ENCODE measurements at regions not wholly inside any gene's neighbourhood (a gene's known extent, or its start where the extent isn't known, plus 50 kb on each side); places are given as distances from the start of the nearest gene placed in this dataset.

GRCh38 chr6:165081944-165082532 is 227.4 kb downstream of the C6orf118 start:
- Histone ChIP-seq H3K27me3 (no peaks in the 10 kb centered on the region), H3K4me1 (no peaks in the 10 kb centered on the region), H3K36me3 (no peaks in the 10 kb centered on the region), H3K4me3 (no peak overlapping the region), H3K27ac (no peak overlapping the region), H3K9me3 (no peaks in the 10 kb centered on the region)
- no peak for TF ChIP-seq EP300 (IDR thresholded peaks at IDR 0.05)
- no peak for TF ChIP-seq CTCF (IDR thresholded peaks at IDR 0.05)
- TF ChIP-seq POLR2AphosphoS5 (IDR thresholded peaks at IDR 0.05): no peak
- TF ChIP-seq POLR2A (IDR thresholded peaks at IDR 0.05): no peak
- ATAC-seq: no peak
- 57 to 64% methylated on average over 7 to 9 of the region's 9 CpGs for WGBS, 2 donors (ENCODE audit: low coverage in 1 of 2)

GRCh38 chr6:165077876-165078275 is 231.5 kb downstream of the C6orf118 start:
- Histone ChIP-seq H3K4me1 (no peaks in the 10 kb centered on the region), H3K27me3 (no peaks in the 10 kb centered on the region), H3K4me3 (no peak overlapping the region), H3K9me3 (no peaks in the 10 kb centered on the region), H3K36me3 (no peaks in the 10 kb centered on the region), H3K27ac (no peak overlapping the region)
- TF ChIP-seq EP300 (IDR thresholded peaks at IDR 0.05): no peak
- no peak for TF ChIP-seq CTCF (IDR thresholded peaks at IDR 0.05)
- TF ChIP-seq POLR2AphosphoS5 (IDR thresholded peaks at IDR 0.05): no peak
- no peak for TF ChIP-seq POLR2A (IDR thresholded peaks at IDR 0.05)
- WGBS, 2 donors (ENCODE audit: low coverage in 1 of 2): 69 to 89% methylated on average over 1 to 2 of the region's 2 CpGs
- no peak for ATAC-seq

GRCh38 chr6:165071906-165072305 is 237.5 kb downstream of the C6orf118 start:
- no peak overlapping the region for H3K4me3 ChIP-seq
- no peaks in the 10 kb centered on the region for H3K36me3 ChIP-seq
- WGBS, 2 donors (ENCODE audit: low coverage in 1 of 2): 59 to 100% methylated on average over 1 to 3 of the region's 4 CpGs
- peaks cover 0 to 5% (median 0%) of the 10 kb centered on the region in 3 donors for H3K9me3 ChIP-seq
- TF ChIP-seq POLR2AphosphoS5 (IDR thresholded peaks at IDR 0.05) (no peak), POLR2A (IDR thresholded peaks at IDR 0.05) (no peak), CTCF (IDR thresholded peaks at IDR 0.05) (no peak), EP300 (IDR thresholded peaks at IDR 0.05) (no peak)
- no peak overlapping the region for H3K27ac ChIP-seq
- no peak for ATAC-seq
- H3K4me1 ChIP-seq: no peaks in the 10 kb centered on the region
- H3K27me3 ChIP-seq: no peaks in the 10 kb centered on the region

- TF ChIP-seq EP300 (IDR thresholded peaks at IDR 0.05) (no peak), POLR2AphosphoS5 (IDR thresholded peaks at IDR 0.05) (no peak), POLR2A (IDR thresholded peaks at IDR 0.05) (no peak), CTCF (IDR thresholded peaks at IDR 0.05) (no peak)
- H3K4me1 ChIP-seq: no peaks in the 10 kb centered on the region
- ATAC-seq: no peak
- H3K27me3 ChIP-seq: no peaks in the 10 kb centered on the region
- H3K27ac ChIP-seq: no peak overlapping the region
- no peaks in the 10 kb centered on the region for H3K36me3 ChIP-seq
- WGBS, 2 donors (ENCODE audit: low coverage in 1 of 2): 75 to 90% methylated on average over 3 of the region's 3 CpGs
- no peaks in the 10 kb centered on the region for H3K9me3 ChIP-seq
- H3K4me3 ChIP-seq: no peak overlapping the region
These were observed 248.7 kb downstream of the C6orf118 start for GRCh38 chr6:165060720-165061119.

- Histone ChIP-seq H3K9me3 (no peaks in the 10 kb centered on the region), H3K36me3 (no peaks in the 10 kb centered on the region), H3K4me1 (no peaks in the 10 kb centered on the region), H3K4me3 (no peak overlapping the region), H3K27me3 (no peaks in the 10 kb centered on the region), H3K27ac (no peak overlapping the region)
- TF ChIP-seq POLR2AphosphoS5 (IDR thresholded peaks at IDR 0.05): no peak
- TF ChIP-seq POLR2A (IDR thresholded peaks at IDR 0.05): no peak
- no peak for TF ChIP-seq CTCF (IDR thresholded peaks at IDR 0.05)
- TF ChIP-seq EP300 (IDR thresholded peaks at IDR 0.05): no peak
- 56 to 66% methylated on average over 2 to 3 of the region's 3 CpGs for WGBS, 2 donors (ENCODE audit: low coverage in 1 of 2)
- ATAC-seq: no peak
These were observed 250.4 kb downstream of the C6orf118 start for GRCh38 chr6:165059032-165059431.
